ENCODE measurements at regions not wholly inside any gene's neighbourhood (a gene's known extent, or its start where the extent isn't known, plus 50 kb on each side); places are given as distances from the start of the nearest gene placed in this dataset.
"Not testable (repeated sequence)": the region's sequence is repeated elsewhere in the genome, so short reads cannot be mapped to it uniquely, and the experiment has no call there.

GRCh38 chr12:124669271-124669721, 101.9 kb upstream of the NCOR2 start:
- not testable (repeated sequence) for DNase-seq

- no peak for DNase-seq
Measured at GRCh38 chr12:124668602-124669001, 101.2 kb upstream of the NCOR2 start.

GRCh38 chr12:124667506-124668326, 100.3 kb upstream of the NCOR2 start:
- no peak for DNase-seq

- DNase-seq, result no peak
Measured at GRCh38 chr12:124666722-124667259, 99.4 kb upstream of the NCOR2 start.

GRCh38 chr12:124665511-124665910, 98.1 kb upstream of the NCOR2 start:
- DNase-seq, result no peak

- no peak for DNase-seq
Measured at GRCh38 chr12:124664395-124665111, 97.1 kb upstream of the NCOR2 start.

- no peak for DNase-seq
Measured at GRCh38 chr12:124663771-124664366, 96.5 kb upstream of the NCOR2 start.

GRCh38 chr12:124663206-124663605, 95.8 kb upstream of the NCOR2 start:
- DNase-seq, result no peak

GRCh38 chr12:124661341-124661740, 93.9 kb upstream of the NCOR2 start:
- no peak for DNase-seq

GRCh38 chr12:124660851-124661250, 93.4 kb upstream of the NCOR2 start:
- peak; percentile 33 for DNase-seq

GRCh38 chr12:124658806-124659402, 91.5 kb upstream of the NCOR2 start:
- no peak for DNase-seq

GRCh38 chr12:124658302-124658701, 90.9 kb upstream of the NCOR2 start:
- DNase-seq, result no peak

GRCh38 chr12:124656947-124657434, 89.6 kb upstream of the NCOR2 start:
- no peak for DNase-seq

GRCh38 chr12:124655698-124656516, 88.5 kb upstream of the NCOR2 start:
- DNase-seq, result peak; percentile 35

- no peak for DNase-seq
Measured at GRCh38 chr12:124655048-124655697, 87.8 kb upstream of the NCOR2 start.

GRCh38 chr12:124654666-124655047, 87.2 kb upstream of the NCOR2 start:
- DNase-seq, result no peak

GRCh38 chr12:124653169-124653931, 85.9 kb upstream of the NCOR2 start:
- DNase-seq, result no peak

GRCh38 chr12:124652661-124653060, 85.2 kb upstream of the NCOR2 start:
- DNase-seq, result no peak

GRCh38 chr12:124651516-124652273, 84.3 kb upstream of the NCOR2 start:
- DNase-seq, result no peak

- DNase-seq, result no peak
Measured at GRCh38 chr12:124650912-124651311, 83.5 kb upstream of the NCOR2 start.

All from NCI-H1436 (cell line).